C4-2B (cell line): ENCODE measurements at regions not wholly inside any gene's neighbourhood (a gene's known extent, or its start where the extent isn't known, plus 50 kb on each side); places are given as distances from the start of the nearest gene placed in this dataset.

Experiments used
- H3K27ac ChIP-seq: fragments of 450-650 bp; 2 replicates; pipeline ENCODE4 v1.5.1; 2017
- CTCF ChIP-seq: fragments of 450-650 bp; conservative IDR thresholded peaks from 2 replicates; pipeline ENCODE4 v1.5.1; 2017; ENCODE audit warnings: mild to moderate bottlenecking
- ZFX ChIP-seq: fragments of 450-650 bp; IDR thresholded peaks from 2 replicates; pipeline ENCODE4 v1.6.1; 2017

- no peak overlapping the region for H3K27ac ChIP-seq
- TF ChIP-seq ZFX = no peak
- TF ChIP-seq CTCF = no peak
These were observed 396.5 kb upstream of the MKI67 start for GRCh38 chr10:128522551-128523308.

GRCh38 chr10:128525444-128525843, 399.2 kb upstream of the MKI67 start:
- H3K27ac ChIP-seq = no peak overlapping the region
- TF ChIP-seq CTCF (no peak), ZFX (no peak)

- no peak for TF ChIP-seq ZFX
- TF ChIP-seq CTCF = no peak
- H3K27ac ChIP-seq = no peak overlapping the region
These were observed 399.7 kb upstream of the MKI67 start for GRCh38 chr10:128525936-128526335.

GRCh38 chr10:128526791-128527375, 400.7 kb upstream of the MKI67 start:
- TF ChIP-seq CTCF (no peak), ZFX (no peak)
- H3K27ac ChIP-seq = no peak overlapping the region

GRCh38 chr10:128527711-128528110, 401.5 kb upstream of the MKI67 start:
- no peak for TF ChIP-seq ZFX
- no peak for TF ChIP-seq CTCF
- H3K27ac ChIP-seq = no peak overlapping the region

GRCh38 chr10:128528167-128528566, 401.9 kb upstream of the MKI67 start:
- H3K27ac ChIP-seq = no peak overlapping the region
- no peak for TF ChIP-seq CTCF
- no peak for TF ChIP-seq ZFX

GRCh38 chr10:128528781-128529180, 402.6 kb upstream of the MKI67 start:
- no peak overlapping the region for H3K27ac ChIP-seq
- TF ChIP-seq ZFX = no peak
- TF ChIP-seq CTCF = no peak
